ENCODE measurements at regions not wholly inside any gene's neighbourhood (a gene's known extent, or its start where the extent isn't known, plus 50 kb on each side); places are given as distances from the start of the nearest gene placed in this dataset.
"Not testable (repeated sequence)": the region's sequence is repeated elsewhere in the genome, so short reads cannot be mapped to it uniquely, and the experiment has no call there.

DNA sequence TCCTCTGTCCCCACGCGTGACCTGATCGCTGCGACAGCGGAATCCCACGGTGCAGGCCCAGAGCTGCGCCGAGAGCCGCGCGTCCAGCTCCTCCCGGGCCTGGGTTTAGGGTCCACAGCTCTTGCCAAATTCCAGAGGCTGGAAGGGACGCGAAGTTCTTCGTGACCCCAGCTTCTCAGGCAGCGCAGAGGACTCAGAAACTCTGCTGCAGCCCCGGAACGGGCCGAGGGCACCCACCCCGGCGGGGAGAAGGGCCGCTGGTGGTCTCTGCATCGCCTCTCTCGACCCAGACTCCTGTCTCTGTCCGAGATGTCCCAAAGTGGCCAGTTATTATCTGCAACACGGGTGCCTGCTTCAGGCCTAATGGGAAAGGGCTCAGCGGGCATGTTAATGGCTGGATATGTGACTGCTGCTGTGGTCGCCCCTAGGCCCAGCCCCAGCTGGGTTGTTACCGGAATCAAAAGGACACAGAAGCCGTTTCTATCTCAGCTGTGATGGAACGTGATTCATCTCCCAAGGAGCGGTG is 236.4 kb downstream of the VRK1 start:
- no peak for DNase-seq

DNA sequence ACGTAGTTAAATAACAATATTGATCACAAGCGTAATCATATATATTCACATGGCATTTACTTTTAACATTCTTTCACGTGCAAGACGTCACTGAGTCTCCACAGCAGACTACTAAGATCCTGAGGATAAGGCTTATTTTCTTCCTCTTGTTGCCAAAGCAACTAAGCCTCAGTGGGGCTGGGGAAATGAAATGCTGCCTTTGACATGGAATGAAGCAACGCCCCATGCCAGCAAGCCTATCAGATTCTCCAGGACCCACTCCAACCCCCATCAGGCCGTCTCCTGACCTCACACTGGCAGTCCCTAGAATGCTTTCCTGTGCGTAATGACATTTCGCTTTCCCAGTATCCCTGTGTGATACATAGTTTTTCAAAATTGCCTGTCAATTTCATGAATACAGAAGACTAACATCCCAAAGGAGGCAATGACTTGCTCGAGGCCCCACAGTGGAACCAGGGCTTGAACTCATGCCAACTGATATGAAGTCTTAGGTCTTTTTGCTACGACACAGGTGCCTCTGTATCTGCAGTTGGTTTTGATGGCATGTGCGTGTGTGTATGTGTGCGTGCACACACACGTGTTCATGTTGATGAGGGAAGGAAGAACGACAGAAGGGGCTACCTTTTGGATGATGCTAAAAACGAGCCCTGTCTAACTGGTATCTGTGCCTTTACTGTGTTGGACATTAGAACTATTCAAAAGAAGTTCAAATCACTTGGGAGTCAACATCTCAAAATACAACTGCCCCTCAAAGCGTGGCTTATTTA is 239.1 kb downstream of the VRK1 start:
- DNase-seq, result no peak

DNA sequence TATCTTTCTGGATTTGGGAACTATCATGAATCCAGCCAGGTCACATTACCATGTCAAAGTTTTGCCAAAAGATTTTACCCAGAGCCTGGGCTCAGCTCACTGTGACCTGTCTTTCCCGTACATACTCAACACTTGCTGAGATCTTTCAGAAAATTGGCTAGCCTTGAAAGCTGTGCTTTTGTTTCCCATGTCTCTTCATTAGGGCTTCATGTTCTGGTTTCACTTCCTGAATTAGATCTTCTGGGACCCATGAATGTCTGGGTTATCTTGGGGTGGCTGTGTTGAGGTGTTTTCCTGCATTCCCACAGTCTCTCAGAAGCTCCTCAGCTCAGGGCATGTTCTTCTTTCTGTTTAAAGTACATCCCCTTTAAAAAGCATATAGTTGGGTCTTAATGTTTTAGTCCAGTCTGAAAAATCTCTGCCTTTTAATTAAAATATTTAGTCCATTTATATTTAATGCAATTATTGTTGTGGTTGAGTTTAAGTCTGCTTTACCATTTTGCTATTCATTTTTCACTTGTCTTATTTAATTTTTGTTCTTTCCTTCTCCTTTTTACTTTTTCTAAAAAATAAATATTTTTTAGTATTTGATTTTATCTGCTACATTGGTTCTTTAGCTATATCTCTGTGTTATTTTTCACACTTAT is 242.7 kb downstream of the VRK1 start:
- no peak for DNase-seq

DNA sequence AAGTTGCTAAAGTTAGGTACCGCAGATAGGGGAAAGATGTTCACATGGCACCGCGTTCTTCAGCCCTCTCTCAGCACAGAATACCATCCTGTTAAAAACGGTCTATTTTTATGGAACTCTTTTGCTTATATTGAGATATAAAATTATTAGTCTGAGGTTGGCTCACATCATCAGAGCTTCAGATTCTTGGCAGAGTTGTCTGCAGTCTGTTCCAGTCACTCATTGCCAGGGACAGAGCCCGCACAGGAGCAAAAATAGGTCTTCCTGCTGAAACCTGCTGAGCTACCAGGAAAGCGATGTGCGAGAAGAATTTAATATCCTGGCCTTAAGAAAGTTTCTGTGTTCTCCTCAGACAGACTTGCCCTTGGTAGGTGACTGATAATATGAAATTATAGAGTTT is 249.8 kb downstream of the VRK1 start:
- DNase-seq, result no peak

DNA sequence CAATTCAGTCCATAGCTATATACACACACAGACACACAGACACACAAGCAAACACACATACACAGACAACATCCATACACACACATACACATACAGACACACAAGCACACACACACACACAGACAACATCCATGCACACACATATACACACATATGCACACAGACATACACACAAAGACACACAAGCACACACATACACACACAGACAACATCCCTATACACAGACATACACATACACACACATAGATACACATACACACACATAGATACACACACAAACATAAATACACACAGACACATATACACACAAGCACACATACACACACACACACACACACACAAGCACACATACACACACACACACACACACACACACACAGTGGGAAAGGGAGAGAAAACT is 254.8 kb downstream of the VRK1 start:
- DNase-seq, result no peak

DNA sequence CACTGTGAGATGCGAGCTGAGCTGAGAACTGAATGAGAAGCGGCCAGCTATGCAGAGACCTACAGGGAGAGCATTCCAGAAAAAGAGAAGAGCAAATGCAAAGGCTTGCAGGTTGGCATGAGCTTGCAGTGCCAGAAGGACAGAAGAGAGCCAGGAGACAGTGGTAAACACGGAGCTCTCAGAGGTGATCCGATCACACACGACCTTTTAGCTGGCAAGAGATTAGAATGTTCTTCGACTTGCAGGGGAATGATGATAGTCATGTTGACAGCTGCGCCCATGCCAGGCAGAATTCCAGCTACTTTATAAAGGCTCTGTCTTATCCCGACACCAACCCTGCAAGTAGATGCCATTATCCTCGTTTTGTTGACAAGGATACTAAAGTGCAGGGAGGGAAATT is 256.8 kb downstream of the VRK1 start:
- no peak for DNase-seq

DNA sequence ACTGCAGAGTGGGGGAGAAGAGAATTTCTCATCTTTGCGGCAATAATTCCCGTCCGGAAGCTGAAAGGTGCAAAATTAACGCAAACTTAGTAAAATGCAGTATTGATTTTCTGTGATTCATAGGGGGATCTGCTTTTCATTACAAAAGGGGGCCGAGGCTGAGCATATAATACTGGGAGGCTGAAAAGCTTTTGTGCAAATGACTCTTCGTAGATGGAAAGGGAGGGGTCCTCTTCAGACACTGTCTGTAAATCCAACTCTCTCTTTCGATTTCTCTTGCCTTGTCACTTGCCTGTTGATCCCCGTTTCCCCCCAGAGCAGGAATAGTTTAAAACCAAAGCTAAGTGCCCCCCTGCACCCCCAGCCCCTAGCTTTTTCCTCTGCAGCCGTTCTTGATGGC is 258.2 kb downstream of the VRK1 start:
- DNase-seq, result no peak

DNA sequence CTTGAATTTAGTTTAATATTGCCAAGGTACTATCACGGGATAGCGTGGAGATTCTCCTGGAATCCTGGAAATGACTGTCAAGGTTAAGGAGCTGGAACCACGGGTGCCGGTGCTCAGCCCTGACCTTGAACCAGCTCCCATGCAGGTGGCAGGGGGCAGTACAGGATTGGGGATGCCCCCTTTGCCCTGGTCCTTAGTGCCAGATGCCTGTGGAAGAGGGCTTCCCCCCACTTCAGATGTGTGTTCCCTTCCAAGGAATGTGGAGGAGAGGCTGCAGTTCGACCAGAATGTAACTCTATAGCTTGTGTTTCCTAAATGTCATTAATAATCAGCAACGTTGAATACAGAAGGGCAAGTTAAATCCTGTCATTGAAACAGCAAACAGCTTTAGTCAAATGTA is 258.9 kb downstream of the VRK1 start:
- DNase-seq, result no peak

DNA sequence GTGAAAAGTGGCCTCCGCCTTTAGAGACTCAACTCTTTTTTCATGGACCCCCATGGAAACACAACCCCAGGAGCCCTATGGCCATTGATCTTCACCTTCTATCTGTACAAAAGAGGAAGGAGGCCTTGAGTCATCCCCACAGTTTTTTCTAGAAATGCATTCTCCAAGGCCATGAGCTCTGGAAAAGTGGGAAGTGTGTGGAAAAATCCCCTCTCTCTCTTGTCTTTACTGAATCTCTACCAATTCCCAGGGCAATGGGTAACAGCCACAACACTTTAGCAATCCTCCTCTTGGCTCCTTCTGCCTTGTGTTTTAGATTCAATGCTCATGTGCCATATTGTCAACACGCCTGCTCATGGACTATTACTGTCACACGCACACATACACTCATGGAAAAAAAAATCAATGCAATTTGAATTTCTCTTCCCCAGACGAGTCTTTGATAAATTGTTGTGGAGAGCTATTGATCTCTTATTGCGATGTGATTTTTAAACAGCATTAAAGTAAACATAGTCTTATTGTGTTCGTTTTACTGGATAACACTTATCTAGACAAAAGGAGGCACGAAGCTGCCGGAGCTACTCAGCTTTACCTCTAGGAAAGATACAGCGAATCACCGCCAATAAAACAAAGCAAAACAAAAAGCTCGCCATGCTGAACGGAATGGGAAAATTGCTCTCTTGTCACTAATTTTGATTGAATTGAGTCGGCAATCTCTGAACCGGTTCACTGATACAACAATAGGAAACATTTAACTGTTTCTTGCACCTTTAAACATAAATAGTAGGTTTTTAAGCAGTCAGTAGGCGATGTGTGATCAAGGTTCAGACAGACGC is 260.3 kb downstream of the VRK1 start:
- DNase-seq, result no peak

DNA sequence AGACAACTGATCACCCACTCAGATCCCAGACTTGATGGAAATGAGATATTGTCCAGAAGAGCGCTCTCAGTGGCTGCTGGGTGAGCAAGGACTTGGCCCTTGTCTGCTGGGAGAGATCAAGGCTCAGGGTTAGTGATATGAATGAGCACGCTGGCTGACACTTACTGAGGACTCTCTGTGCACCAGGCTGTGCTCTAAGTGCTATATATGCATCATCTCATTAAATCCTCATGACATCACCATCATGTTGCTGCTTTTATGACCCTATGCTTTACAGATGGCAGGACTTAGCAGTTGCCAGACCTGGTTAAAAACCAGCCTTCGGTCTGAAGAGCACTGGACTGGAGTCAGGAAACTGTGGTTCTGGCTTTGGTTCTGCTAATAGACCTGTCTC is 260.9 kb downstream of the VRK1 start:
- DNase-seq, result no peak

DNA sequence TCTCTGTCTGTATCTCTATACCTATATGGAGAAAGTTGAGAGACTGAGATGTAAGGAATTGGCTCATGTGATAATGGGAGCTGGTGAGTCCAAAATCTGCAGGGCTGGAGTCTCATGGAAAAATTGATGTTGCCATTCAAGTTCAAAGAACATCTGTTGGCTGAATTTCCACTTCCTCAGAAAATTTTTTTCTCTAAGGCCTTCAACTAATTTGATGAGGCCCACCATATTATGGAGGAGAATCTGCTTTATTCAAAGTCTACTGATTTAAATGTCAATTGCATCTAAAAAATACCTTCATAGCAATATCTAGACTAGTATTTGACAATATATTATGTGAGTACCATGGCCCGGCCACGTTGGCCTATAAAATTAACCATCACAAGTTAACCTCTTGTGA is 261.4 kb downstream of the VRK1 start:
- DNase-seq, result no peak

DNA sequence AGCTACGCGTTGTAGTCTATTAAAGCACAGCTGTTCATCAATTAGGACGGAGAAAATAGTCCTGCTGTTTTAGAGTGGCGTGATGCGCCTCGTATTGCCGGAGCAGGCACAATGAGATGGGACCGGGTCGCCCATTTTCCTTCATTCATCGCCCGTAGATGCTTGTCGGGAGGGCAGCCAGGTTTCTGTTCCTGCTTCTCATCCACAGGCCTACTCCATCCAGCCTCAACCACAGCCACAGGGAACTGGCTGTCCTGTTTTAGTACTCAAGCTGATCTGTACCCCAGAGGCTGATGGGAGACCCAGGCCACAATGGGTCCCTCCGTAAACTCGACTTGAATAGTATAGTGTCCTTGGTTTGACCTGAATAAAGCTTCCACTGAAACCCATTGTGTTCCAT is 264.0 kb downstream of the VRK1 start:
- DNase-seq, result no peak

DNA sequence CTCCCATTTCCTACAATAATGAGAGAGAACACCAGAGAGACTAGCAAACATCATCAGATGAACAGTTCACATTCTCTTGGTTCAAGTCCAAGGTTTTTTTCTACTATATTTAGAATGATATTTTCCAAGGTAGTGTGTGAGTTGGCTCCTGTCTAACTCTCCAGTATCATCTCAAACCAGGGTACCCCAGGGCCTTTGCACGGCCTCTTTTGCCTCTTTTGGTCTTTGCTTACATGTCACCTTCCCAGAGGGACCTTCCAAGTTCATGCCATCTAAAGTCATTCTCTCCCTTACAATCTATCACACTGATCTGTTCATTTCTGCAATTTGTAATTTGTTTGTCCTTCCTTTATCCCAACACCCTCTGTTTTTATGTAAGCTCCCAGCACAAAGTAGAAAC is 264.5 kb downstream of the VRK1 start:
- no peak for DNase-seq

DNA sequence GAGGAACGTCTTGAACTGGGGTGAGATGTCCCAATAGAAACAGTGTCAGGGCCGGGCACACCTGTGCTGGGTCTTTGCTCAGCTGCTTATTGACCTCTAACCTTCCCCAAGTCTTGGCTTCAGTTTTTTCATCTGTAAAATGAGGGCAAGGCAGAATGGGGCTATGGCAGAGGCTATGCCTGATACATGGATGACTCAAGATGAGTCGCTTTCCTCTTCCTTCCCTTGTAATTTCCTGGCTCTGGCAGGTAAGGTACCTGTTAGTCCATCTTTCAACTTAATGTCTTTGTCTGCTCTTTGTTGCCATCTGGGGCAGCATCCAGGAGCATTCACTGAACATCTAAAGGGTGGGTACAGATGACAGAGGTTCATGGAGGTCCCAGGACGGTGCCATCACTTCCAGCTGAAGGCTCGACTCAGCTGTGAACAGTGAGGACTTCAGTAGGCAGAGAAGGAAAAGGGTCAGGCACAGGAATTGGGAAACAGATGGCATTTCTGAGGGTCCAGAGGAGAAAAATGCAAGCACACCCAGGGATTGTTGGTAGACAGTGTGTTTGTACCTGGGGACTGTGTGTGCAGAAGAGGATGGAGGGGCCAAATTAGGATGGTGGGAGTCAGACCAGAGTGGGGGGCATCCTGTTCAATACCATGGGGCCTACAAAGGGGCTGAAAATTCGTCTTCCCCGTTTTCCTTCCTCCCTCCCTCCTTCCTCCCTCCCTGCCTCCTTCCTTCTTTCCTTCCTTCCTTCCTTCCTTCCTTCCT is 268.3 kb downstream of the VRK1 start:
- DNase-seq, result no peak

DNA sequence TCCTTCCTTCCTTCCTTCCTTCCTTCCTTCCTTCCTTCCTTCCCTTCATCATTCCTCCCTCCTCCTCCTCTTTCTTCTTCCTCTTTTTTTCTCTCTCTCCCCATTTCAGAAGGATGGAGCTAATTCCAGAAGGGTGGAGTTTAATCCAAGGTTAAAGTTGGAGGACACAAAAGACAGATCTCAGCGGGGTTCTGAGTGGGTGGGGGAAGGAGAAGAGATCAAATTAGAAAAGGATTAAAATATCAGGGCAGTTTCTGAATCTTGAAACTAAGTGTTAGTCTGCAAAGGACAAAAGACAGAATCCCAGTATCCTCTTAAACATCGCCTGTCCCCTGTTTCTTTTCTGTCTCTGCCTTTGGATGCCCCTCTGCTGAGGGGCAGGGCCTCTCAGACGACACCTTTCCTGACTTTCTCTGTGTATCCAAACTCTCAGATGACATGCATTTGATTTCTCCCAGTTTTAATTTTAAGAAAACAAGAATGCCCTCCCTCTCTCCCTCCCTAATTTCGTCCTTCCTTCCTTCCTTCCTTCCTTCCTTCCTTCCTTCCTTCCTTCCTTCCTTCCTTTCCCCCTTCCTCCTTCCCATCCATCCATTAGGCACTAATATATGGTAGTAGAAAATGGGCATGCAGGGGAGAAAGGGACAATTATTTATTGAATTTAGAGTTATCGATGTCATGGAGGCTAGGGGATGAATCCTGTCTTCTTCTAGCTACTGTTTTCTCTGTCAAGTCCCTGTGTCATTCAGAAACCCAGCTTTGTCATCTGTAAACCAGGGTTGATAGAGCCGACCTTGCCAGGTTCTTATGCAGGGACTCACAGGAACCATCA is 269.1 kb downstream of the VRK1 start:
- DNase-seq, result no peak

DNA sequence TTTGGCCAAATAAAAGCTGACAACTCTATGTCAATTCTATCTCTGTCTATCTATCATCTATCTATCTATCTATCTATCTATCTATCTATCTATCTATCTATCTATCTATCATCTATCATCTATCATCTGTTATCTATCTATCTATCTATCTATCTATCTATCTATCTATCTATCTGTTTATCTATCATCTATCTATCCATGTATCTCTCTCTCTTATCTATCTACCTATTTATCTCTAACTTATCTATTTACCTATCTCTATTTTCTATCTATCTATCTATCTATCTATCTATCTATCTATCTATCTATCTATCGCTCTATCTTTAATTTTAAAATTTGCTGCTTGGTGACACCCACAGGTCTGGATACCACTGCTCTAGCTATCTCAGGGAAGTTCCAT is 271.1 kb downstream of the VRK1 start:
- not testable (repeated sequence) for DNase-seq

DNA sequence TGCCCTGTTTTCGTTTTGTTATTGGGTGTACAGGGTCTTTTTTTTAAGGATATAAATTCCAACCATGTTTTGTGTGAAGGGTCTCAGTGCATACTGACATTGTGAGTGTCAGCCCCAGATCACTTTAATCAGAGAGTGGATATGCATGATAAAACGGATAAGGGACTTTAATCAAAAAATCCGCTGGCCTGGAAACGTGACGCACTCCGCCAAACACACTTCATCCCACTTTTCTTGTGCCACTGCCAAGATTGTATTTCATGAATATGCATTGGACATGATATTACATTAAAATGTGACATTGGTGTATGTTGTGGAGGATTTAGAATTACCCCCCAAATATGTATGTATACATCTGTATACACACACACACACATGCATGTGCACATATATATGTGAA is 273.1 kb downstream of the VRK1 start:
- no peak for DNase-seq

DNA sequence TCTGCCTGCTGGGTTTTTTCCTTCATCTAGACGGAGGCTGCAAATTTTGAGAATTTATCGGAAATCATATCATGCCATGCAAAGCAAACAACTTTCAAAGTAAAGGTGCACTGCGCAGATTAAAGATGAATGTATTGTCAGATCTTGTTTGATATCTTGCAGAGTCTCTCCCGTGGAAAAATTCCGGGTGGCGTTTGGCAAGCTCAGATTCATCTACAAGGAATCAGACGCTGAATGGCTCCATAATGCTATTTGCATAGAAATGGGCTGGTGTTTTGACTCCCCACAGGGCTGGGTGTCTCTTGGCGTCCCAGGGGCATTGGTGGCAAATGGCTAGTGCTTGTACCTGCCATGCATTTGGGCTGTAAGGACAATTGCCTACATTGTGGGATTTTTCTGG is 274.0 kb downstream of the VRK1 start:
- DNase-seq, result no peak

DNA sequence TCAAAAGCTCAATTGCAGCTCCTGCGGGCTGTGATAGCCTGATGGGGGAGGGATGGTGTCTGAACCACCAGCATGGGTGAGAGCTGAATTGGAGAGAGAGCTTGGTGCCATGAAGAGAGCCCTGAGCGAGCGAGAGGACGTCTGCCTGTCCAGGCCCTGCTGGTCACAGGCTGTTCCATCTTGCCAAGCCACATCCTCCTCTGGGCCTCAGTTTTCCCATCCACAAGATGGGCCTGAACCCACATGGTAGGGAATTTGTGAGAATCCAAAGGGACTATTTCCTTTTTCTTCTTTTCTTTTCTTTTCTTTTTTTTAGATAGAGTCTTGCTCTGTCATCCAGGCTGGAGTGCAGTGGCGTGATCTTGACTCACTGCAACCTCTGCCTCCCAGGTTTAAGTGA is 276.4 kb downstream of the VRK1 start:
- DNase-seq, result no peak

DNA sequence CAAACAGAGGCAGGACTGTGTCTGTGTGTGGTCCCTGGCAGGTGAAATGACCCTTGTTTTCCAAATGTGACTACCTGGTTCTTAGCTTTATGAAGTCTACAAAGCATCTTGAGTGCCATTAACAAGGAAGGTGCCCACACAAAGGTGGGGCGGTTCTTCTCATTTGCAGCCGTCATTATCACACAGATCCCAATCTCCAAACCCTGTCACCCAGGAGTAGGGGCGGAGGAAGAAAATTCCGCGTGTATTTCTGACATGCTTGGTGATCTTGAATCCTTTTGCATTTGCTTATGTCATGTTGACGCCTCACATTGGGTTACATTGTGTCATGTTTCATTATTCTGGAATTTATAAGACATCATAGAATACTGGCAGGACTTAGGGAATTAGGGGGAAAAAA is 277.3 kb downstream of the VRK1 start:
- no peak for DNase-seq

DNA sequence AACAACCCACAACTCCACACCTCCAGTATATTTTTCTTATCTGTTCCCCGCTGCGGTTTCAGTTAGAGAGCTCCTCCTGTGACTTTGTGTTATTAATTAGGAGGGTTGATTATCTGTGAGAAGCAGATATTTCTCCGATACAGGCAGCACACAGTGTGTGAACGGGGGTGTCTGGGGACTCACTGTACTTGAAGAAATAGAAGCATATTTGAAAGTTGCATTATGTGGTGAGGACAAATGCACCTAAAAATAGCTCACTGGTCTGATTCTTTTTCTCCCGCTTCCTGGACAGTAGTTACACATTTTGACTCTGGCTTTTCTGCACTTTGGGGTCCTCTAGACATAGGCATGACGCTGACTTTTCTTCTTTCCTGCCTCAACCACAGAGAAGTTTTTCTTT is 277.7 kb downstream of the VRK1 start:
- no peak for DNase-seq

DNA sequence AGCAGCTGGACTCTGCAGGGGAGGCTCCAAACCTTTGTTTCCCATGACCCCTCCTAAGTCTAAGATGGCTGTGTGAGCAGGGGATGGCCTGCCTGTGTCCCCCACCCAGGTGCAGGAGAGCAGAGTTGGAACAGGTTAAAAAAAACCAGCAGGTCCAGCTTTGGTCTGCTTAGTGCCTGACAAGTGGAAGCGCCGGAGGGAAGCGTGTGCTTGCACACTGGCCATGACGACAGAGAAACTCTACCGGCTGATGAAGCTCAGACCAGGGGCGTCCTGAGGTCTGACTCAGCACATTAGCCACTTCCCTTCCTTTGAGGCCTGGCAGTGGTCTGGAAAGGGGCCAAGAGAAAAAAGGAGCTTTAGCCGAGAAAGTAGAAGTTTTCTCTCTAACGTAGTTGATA is 280.1 kb downstream of the VRK1 start:
- DNase-seq, result no peak
